ENCODE measurements at regions not wholly inside any gene's neighbourhood (a gene's known extent, or its start where the extent isn't known, plus 50 kb on each side); places are given as distances from the start of the nearest gene placed in this dataset.

DNA sequence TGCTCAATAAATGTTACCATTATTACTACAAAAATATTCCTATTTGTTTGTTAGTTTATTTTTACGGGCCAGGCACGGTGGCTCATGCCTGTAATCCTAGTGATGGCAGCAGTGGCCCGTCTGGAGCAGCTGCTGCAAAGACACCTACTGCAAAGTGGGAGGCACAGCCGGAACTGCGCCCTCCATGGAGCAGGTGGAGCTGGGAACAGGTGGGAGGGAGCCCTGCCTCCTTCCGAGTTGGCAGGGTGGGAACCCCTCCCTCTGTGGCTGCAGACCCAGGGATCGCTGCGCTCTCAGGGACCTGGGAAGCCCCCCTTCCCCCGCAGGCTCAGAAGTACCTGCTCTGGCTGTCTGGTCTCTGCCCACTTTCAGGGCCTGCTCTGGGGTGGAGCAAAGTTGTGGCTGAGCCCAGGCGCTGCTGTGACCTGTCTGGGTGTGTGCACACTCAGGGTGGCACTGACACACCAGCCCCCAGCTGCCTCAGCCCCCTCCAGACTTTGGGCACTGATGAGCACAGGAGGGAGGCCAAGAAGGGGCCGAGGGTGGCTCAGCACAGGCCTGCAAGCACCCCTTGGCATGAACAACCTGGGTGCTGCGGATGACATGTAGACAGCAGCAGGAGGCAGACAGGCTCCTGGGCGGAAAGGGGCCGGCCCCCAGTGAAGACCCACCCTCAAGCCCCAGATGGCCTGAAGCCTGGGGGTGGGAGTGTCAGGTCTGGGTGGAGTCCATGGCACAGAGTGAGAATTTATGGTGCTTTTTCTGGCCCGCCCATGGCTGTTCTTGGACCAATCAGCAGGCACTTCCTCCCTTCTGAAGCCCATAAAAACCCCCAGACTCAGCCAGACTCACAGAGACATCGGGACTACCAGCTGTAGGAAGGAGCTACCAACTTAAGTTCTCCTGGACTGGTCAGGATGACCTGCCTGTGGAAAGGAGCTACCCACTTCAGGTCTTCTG lies 103.7 kb upstream of the CLMP start:
- H3K4me1 Mint-ChIP-seq: peaks cover 31% of the 10 kb centered on the region

DNA sequence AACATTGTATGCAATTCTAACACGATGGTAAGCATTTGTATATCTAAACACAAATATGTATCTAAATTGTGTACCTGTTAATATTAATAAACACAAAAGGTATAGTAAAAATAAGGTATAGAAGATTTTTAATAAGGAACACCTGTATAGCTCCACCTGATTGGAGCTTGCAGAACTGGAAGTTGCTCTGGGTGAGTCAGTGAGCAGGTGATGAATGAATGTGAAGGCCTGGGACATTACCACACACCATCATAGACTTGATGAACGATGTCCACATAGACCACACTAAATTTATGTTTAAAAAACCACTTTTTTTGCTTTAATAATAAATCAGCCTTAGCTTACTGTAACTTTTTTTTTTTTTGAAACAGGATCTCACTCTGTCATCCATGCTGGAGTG lies 97.6 kb upstream of the CLMP start:
- Mint-ChIP-seq H3K36me3 (ENCODE audit: low read depth) (no peaks in the 10 kb centered on the region), H3K9me3 (no peaks in the 10 kb centered on the region), H3K4me3 (no peak overlapping the region), H3K27ac (no peak overlapping the region), H3K27me3 (peaks cover 6% of the 10 kb centered on the region), H3K4me1 (no peaks in the 10 kb centered on the region)
- ChIA-PET CTCF (interaction anchor here (0.7 to 1.1 kb wide), 3 partner anchors 10 to 207 kb away, joined by 3 read pairs; no protein-coding TSS in a partner anchor), POLR2A (no interaction called here)
- no peak for DNase-seq

More for the DNA sequence above, 103.7 kb upstream of the CLMP start:
- H3K9me3 Mint-ChIP-seq: no peaks in the 10 kb centered on the region
- peaks cover 4% of the 10 kb centered on the region for H3K27me3 Mint-ChIP-seq
- H3K36me3 Mint-ChIP-seq (ENCODE audit: low read depth): no peaks in the 10 kb centered on the region
- POLR2A ChIA-PET: no interaction called here
- no peak overlapping the region for H3K4me3 Mint-ChIP-seq
- no peak overlapping the region for H3K27ac Mint-ChIP-seq
- no peak for DNase-seq
- CTCF ChIA-PET: interaction anchor here (0.6 to 2.2 kb wide), 2 partner anchors 8 to 1838 kb away, joined by 4 to 6 read pairs; no protein-coding TSS in a partner anchor

DNA sequence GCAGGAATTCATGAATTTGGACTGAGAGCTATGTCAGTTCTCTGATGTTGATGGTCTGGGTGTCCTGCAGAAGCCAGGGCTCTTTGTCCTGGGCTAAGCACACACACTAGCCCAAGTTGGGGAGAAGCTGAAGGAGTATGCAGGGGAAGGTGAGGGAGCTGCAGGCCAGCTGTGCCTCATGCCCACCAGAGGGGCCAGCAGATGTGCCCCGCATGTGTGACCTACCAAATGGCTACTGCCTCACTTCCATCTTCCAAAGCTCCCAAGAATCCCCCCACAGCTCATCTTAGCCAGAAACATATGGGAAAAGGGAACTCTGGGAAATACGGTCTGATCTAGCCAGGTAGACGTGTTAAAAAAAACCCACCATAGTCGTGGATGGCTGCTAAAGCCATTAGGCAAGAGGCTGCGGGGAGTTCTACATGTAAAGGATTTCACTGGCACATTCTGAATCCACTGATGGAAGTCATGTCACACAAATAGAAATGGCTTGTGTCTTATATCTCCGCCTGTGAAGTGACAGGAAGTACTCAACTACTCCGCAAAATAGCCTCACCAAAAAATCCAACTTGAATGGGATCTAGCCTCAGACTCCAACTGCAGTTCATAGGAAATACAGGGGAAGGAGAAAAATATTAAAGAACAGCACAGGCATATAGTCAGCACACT lies 96.3 kb upstream of the CLMP start:
- Mint-ChIP-seq H3K27ac (no peak overlapping the region), H3K4me3 (no peak overlapping the region), H3K27me3 (peaks cover 12% of the 10 kb centered on the region), H3K4me1 (no peaks in the 10 kb centered on the region), H3K9me3 (no peaks in the 10 kb centered on the region), H3K36me3 (ENCODE audit: low read depth) (no peaks in the 10 kb centered on the region)
- POLR2A ChIA-PET: interaction anchor here (0.6 kb wide), 1 partner anchor 234 kb away, joined by 3 read pairs; no protein-coding TSS in a partner anchor
- CTCF ChIA-PET: interaction anchor here (1.0 to 1.6 kb wide), 2 partner anchors 9 to 16 kb away, joined by 3 to 6 read pairs; no protein-coding TSS in a partner anchor
- no peak for DNase-seq

GRCh38 chr11:123286761-123287160 lies 91.7 kb upstream of the CLMP start:
- POLR2A ChIA-PET: no interaction called here
- peaks cover 40% of the 10 kb centered on the region for H3K27me3 Mint-ChIP-seq
- CTCF ChIA-PET: interaction anchor here (1.0 kb wide), 1 partner anchor 187 kb away, joined by 3 read pairs; no protein-coding TSS in a partner anchor
- H3K27ac Mint-ChIP-seq: no peak overlapping the region
- no peak overlapping the region for H3K4me3 Mint-ChIP-seq
- H3K4me1 Mint-ChIP-seq: no peaks in the 10 kb centered on the region
- no peak for DNase-seq
- no peaks in the 10 kb centered on the region for H3K9me3 Mint-ChIP-seq
- no peaks in the 10 kb centered on the region for H3K36me3 Mint-ChIP-seq (ENCODE audit: low read depth)

DNA sequence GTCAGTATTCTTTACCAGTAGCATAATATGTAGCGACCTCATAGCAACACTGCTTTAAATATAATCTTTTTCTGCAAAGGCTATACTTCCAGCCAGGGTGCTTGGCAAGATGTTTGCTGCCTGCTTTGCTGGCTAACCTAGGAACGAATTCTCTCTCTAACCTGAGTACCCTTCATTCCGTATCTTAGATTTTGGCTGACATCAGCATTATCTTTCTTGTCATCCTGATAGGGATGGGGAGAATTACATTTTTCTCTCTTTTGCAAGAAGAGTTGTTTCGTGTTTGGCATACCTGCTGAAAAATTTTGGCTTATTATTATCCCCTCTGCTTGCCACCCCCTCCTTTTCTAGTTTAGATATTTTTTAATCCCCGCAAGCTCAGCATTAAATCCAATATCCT lies 91.2 kb upstream of the CLMP start:
- POLR2A ChIA-PET: no interaction called here
- no peaks in the 10 kb centered on the region for H3K36me3 Mint-ChIP-seq (ENCODE audit: low read depth)
- no peak overlapping the region for H3K27ac Mint-ChIP-seq
- H3K9me3 Mint-ChIP-seq: no peaks in the 10 kb centered on the region
- no peak for DNase-seq
- H3K4me1 Mint-ChIP-seq: no peaks in the 10 kb centered on the region
- peaks cover 42% of the 10 kb centered on the region for H3K27me3 Mint-ChIP-seq
- no peak overlapping the region for H3K4me3 Mint-ChIP-seq
- CTCF ChIA-PET: interaction anchor here (0.8 to 1.0 kb wide), 2 partner anchors 15 to 187 kb away, joined by 3 read pairs; no protein-coding TSS in a partner anchor

GRCh38 chr11:123284454-123284853 lies 89.4 kb upstream of the CLMP start:
- Mint-ChIP-seq H3K4me3 (no peak overlapping the region), H3K4me1 (no peaks in the 10 kb centered on the region), H3K36me3 (ENCODE audit: low read depth) (no peaks in the 10 kb centered on the region), H3K27me3 (peaks cover 41% of the 10 kb centered on the region), H3K27ac (no peak overlapping the region), H3K9me3 (no peaks in the 10 kb centered on the region)
- CTCF ChIA-PET: no interaction called here
- POLR2A ChIA-PET: no interaction called here
- no peak for DNase-seq

DNA sequence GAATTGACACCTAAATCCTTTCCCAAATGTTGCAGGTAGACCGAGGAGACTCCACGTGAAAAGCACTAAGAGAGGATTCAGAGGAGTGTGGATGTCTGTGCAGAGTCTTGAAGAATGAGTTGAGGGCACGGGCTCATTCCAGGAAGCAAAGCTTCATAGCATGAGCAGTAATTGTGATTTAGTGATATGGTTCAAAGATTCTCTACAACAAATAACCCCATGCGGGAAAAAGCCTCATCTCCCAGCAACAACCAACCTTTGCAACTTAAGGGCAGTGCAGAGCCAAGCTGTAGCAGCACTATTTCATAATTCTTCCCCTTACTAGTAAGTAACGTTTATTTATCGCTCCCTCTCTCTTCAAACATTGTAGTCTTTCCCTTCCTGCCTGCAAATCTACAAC lies 87.5 kb upstream of the CLMP start:
- ChIA-PET POLR2A (no interaction called here), CTCF (no interaction called here)
- no peaks in the 10 kb centered on the region for H3K4me1 Mint-ChIP-seq
- H3K4me3 Mint-ChIP-seq: no peak overlapping the region
- no peak overlapping the region for H3K27ac Mint-ChIP-seq
- H3K36me3 Mint-ChIP-seq (ENCODE audit: low read depth): no peaks in the 10 kb centered on the region
- DNase-seq: no peak
- H3K9me3 Mint-ChIP-seq: no peaks in the 10 kb centered on the region
- H3K27me3 Mint-ChIP-seq: peaks cover 50% of the 10 kb centered on the region

- no peak for DNase-seq
- Mint-ChIP-seq H3K4me3 (no peak overlapping the region), H3K4me1 (no peaks in the 10 kb centered on the region), H3K36me3 (ENCODE audit: low read depth) (no peaks in the 10 kb centered on the region), H3K27me3 (peaks cover 16% of the 10 kb centered on the region), H3K9me3 (no peaks in the 10 kb centered on the region), H3K27ac (no peak overlapping the region)
- ChIA-PET CTCF (interaction anchor here (0.7 to 1.7 kb wide), 4 partner anchors 10 to 1653 kb away, joined by 3 to 4 read pairs (median 4); no protein-coding TSS in a partner anchor), POLR2A (no interaction called here)
Observed at GRCh38 chr11:123273616-123274015, 78.6 kb upstream of the CLMP start.

GRCh38 chr11:123272565-123272964 lies 77.5 kb upstream of the CLMP start:
- Mint-ChIP-seq H3K9me3 (no peaks in the 10 kb centered on the region), H3K27me3 (peaks cover 9% of the 10 kb centered on the region), H3K36me3 (ENCODE audit: low read depth) (no peaks in the 10 kb centered on the region), H3K4me1 (peaks cover 9% of the 10 kb centered on the region), H3K27ac (no peak overlapping the region), H3K4me3 (no peak overlapping the region)
- POLR2A ChIA-PET: no interaction called here
- CTCF ChIA-PET: interaction anchor here (1.4 kb wide), 1 partner anchor 11 kb away, joined by 4 read pairs; no protein-coding TSS in a partner anchor
- DNase-seq: no peak

DNA sequence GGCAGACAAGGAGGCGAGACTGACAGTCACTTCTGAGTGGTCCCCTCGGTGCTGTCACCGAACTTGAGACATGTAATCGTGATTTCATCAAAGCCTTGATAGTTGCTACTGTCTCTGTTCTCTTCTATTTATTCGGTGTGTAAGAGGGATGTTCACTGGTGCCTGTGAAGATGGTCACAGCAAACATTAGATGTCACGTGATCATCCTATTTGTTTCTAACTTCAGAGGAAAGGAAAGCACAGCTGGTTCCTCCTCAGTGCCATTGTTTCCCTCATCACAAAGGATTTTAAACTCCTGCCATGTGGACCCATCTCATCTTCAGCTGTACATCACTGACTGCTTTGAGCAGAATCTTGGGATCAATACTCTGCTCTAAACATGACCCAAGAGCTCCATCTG lies 73.1 kb upstream of the CLMP start:
- Mint-ChIP-seq H3K9me3 (no peaks in the 10 kb centered on the region), H3K4me3 (no peak overlapping the region), H3K4me1 (peaks cover 20% of the 10 kb centered on the region), H3K27ac (no peak overlapping the region), H3K36me3 (ENCODE audit: low read depth) (no peaks in the 10 kb centered on the region), H3K27me3 (peaks cover 18% of the 10 kb centered on the region)
- ChIA-PET CTCF (interaction anchor here (0.6 kb wide), 2 partner anchors 22 to 402 kb away, joined by 3 to 4 read pairs; no protein-coding TSS in a partner anchor), POLR2A (no interaction called here)
- DNase-seq: no peak

DNA sequence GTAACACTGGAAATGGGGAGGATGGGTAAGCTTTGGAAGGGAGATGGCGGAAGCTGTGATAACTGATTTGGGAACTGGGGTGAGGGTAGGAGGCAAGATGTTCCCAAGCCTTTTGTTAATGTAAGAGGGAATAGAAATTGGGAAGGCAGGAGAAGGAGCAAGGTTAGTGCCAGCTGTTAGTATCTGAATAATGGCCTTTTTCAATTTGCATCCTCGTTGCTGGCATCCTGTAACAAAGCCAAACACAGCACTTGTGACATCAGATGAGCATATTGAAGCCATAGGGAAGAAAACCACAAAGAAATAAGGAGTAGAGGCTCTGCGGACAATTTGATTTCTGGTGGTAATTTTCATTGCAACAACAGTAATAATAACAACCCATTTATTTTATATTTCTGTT lies 70.9 kb upstream of the CLMP start:
- Mint-ChIP-seq H3K9me3 (no peaks in the 10 kb centered on the region), H3K4me1 (peaks cover 28% of the 10 kb centered on the region)
- CTCF ChIA-PET: no interaction called here

DNA sequence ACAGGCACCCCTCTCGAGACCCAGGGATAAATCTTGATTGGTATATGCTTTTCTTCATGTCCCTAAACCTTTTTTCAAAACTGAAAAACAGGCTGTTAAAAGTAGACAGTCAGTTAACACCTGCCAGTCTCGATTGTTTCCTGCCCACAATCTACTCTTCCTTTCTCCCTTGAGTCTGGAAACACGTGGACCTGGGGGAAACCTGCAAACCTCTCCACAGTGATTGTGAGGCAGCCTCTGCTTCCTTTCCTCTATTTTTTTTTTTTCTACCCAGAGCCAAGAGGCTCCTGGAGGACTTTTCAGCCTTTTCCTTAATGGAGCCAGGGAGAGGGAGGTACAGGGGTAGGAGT lies 69.4 kb upstream of the CLMP start:
- no peak for DNase-seq
- no peaks in the 10 kb centered on the region for H3K36me3 Mint-ChIP-seq (ENCODE audit: low read depth)
- CTCF ChIA-PET: interaction anchor here (1.5 kb wide), 1 partner anchor 17 kb away, joined by 4 read pairs; no protein-coding TSS in a partner anchor
- POLR2A ChIA-PET: no interaction called here
- peaks cover 28% of the 10 kb centered on the region for H3K4me1 Mint-ChIP-seq
- H3K9me3 Mint-ChIP-seq: no peaks in the 10 kb centered on the region
- H3K4me3 Mint-ChIP-seq: no peak overlapping the region
- H3K27ac Mint-ChIP-seq: no peak overlapping the region
- peaks cover 22% of the 10 kb centered on the region for H3K27me3 Mint-ChIP-seq

More for the DNA sequence above, 70.9 kb upstream of the CLMP start:
- POLR2A ChIA-PET: interaction anchor here (0.6 kb wide), 1 partner anchor 204 kb away, joined by 4 read pairs; the partner anchor contains the start of gene HSPA8
- peaks cover 22% of the 10 kb centered on the region for H3K27me3 Mint-ChIP-seq
- H3K4me3 Mint-ChIP-seq: no peak overlapping the region
- DNase-seq: no peak
- no peak overlapping the region for H3K27ac Mint-ChIP-seq
- no peaks in the 10 kb centered on the region for H3K36me3 Mint-ChIP-seq (ENCODE audit: low read depth)
